ENCODE measurements at regions not wholly inside any gene's neighbourhood (a gene's known extent, or its start where the extent isn't known, plus 50 kb on each side); places are given as distances from the start of the nearest gene placed in this dataset.

DNA sequence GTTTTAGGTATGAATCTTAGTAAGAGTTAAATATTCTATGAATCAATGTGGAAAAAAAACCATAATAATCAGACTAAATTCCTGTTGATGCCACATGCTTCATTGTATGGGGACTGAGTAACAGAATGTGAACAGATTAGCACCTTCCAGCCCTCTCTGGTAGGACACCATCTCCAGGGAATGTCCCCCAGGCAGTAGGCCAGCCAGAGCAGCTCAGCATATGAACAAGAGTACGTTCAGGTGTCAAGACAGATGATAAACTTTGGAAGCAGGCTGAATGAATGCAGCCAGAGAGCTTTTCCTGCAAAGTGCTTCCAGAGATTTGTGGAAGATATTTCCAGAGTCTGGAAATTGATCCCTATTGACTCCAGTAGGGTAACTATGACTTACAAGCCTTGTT is 204.4 kb downstream of the RPS29 start:
- no peak overlapping the region for H3K27ac ChIP-seq (ENCODE audit: low read depth in 1 of 2, low read length in 2 of 2)
- H3K4me3 ChIP-seq (ENCODE audit: low read length in 2 of 2): no peak overlapping the region
- DNase-seq (no peak), ATAC-seq (ENCODE audit: low FRiP score) (no peak)
- no peaks in the 10 kb centered on the region for H3K36me3 ChIP-seq (ENCODE audit: control insufficient read depth in 1 of 2, insufficient read depth in 2 of 2, low read length in 1 of 2)
- intact Hi-C loops (cut with DNase I): no loop called here
- H3K4me1 ChIP-seq (ENCODE audit: control insufficient read depth in 1 of 2, insufficient read depth in 2 of 2, low read length in 2 of 2): no peaks in the 10 kb centered on the region
- 44 to 63% methylated on average over 1 of the region's 1 CpG for WGBS, 2 donors
- H3K27me3 ChIP-seq (ENCODE audit: control insufficient read depth in 1 of 2, insufficient read depth in 2 of 2, low read length in 1 of 2): no peaks in the 10 kb centered on the region
- peaks cover 3% of the 10 kb centered on the region for H3K9me3 ChIP-seq (ENCODE audit: control insufficient read depth, low read length)

DNA sequence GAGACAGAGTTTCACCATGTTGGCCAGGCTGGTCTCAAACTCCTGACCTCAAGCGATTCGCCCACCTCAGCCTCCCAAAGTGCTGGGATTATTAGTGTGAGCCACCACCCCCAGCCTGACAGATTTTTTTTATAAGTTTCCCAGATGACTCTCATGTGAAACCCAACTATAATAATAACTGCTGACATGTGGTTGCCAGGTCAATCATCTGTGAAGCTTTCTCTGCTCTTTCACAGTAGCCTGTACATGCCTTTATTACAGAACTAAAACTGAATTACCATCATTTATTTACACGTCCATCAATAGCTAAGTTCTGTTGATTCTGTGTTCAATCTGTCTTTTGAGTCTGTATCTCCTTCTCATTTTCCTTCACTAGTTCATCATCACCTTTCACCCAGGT is 218.5 kb downstream of the RPS29 start:
- Histone ChIP-seq H3K4me3 (ENCODE audit: low read length in 2 of 2) (no peak overlapping the region), H3K9me3 (ENCODE audit: control insufficient read depth, low read length) (no peaks in the 10 kb centered on the region), H3K36me3 (ENCODE audit: control insufficient read depth in 1 of 2, insufficient read depth in 2 of 2, low read length in 1 of 2) (no peaks in the 10 kb centered on the region), H3K4me1 (ENCODE audit: control insufficient read depth in 1 of 2, insufficient read depth in 2 of 2, low read length in 2 of 2) (no peaks in the 10 kb centered on the region), H3K27me3 (ENCODE audit: control insufficient read depth in 1 of 2, insufficient read depth in 2 of 2, low read length in 1 of 2) (no peaks in the 10 kb centered on the region), H3K27ac (ENCODE audit: low read depth in 1 of 2, low read length in 2 of 2) (no peak overlapping the region)
- WGBS, 2 donors: 82% methylated on average over 3 of the region's 3 CpGs
- intact Hi-C loops (cut with DNase I): no loop called here
- no peak for DNase-seq
- ATAC-seq (ENCODE audit: low FRiP score): no peak

DNA sequence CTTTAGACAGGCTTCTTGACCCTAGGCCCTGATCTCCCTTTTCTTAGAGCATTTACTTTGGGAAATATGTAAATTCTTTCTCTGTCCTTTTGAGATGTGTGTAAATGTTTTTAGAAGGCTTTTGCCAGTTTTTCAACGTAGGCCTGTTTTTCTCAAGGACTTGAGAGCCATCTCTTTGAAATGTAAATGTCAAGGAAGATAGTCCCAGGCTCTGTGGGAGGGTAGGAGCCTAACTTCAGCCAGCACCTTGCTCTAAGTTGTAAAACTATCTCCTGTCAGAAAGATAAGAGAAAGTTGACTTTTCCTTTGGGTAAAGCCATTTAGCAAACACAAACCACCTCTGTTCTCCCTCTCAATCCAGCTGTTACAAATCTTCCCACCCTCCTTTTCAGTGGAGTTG is 219.8 kb downstream of the RPS29 start:
- no peak for DNase-seq

DNA sequence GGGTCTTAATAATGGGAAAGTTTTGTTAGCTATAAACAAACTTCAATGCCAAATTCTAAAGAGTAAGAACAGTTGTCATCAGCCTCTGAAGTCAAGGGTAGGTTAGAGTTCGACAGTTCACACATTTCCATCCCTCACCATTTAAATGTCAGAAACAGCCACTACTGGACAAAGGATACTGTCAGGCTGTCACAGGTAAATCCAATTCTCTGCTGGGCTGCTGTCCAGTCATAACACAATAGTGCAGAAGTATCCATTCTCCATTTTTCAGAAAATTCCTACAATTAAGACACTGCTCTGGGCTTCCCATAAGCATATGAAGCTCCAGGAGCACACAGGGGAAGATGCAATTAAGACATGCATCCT is 221.4 kb downstream of the RPS29 start:
- intact Hi-C loops (cut with DNase I): no loop called here
- H3K4me3 ChIP-seq (ENCODE audit: low read length in 2 of 2): no peak overlapping the region
- no peaks in the 10 kb centered on the region for H3K4me1 ChIP-seq (ENCODE audit: control insufficient read depth in 1 of 2, insufficient read depth in 2 of 2, low read length in 2 of 2)
- DNase-seq (no peak), ATAC-seq (ENCODE audit: low FRiP score) (no peak)
- no peak overlapping the region for H3K27ac ChIP-seq (ENCODE audit: low read depth in 1 of 2, low read length in 2 of 2)
- no peaks in the 10 kb centered on the region for H3K9me3 ChIP-seq (ENCODE audit: control insufficient read depth, low read length)
- 41 to 55% methylated on average over 1 of the region's 1 CpG for WGBS, 2 donors
- H3K27me3 ChIP-seq (ENCODE audit: control insufficient read depth in 1 of 2, insufficient read depth in 2 of 2, low read length in 1 of 2): no peaks in the 10 kb centered on the region
- no peaks in the 10 kb centered on the region for H3K36me3 ChIP-seq (ENCODE audit: control insufficient read depth in 1 of 2, insufficient read depth in 2 of 2, low read length in 1 of 2)

More for the DNA sequence above, 219.8 kb downstream of the RPS29 start:
- no peaks in the 10 kb centered on the region for H3K27me3 ChIP-seq (ENCODE audit: control insufficient read depth in 1 of 2, insufficient read depth in 2 of 2, low read length in 1 of 2)
- 9 to 12% methylated on average over 1 of the region's 1 CpG for WGBS, 2 donors
- H3K4me3 ChIP-seq (ENCODE audit: low read length in 2 of 2): no peak overlapping the region
- no peak for ATAC-seq (ENCODE audit: low FRiP score)
- H3K36me3 ChIP-seq (ENCODE audit: control insufficient read depth in 1 of 2, insufficient read depth in 2 of 2, low read length in 1 of 2): no peaks in the 10 kb centered on the region
- no peaks in the 10 kb centered on the region for H3K9me3 ChIP-seq (ENCODE audit: control insufficient read depth, low read length)
- H3K4me1 ChIP-seq (ENCODE audit: control insufficient read depth in 1 of 2, insufficient read depth in 2 of 2, low read length in 2 of 2): no peaks in the 10 kb centered on the region
- H3K27ac ChIP-seq (ENCODE audit: low read depth in 1 of 2, low read length in 2 of 2): no peak overlapping the region
- intact Hi-C loops (cut with DNase I): no loop called here

DNA sequence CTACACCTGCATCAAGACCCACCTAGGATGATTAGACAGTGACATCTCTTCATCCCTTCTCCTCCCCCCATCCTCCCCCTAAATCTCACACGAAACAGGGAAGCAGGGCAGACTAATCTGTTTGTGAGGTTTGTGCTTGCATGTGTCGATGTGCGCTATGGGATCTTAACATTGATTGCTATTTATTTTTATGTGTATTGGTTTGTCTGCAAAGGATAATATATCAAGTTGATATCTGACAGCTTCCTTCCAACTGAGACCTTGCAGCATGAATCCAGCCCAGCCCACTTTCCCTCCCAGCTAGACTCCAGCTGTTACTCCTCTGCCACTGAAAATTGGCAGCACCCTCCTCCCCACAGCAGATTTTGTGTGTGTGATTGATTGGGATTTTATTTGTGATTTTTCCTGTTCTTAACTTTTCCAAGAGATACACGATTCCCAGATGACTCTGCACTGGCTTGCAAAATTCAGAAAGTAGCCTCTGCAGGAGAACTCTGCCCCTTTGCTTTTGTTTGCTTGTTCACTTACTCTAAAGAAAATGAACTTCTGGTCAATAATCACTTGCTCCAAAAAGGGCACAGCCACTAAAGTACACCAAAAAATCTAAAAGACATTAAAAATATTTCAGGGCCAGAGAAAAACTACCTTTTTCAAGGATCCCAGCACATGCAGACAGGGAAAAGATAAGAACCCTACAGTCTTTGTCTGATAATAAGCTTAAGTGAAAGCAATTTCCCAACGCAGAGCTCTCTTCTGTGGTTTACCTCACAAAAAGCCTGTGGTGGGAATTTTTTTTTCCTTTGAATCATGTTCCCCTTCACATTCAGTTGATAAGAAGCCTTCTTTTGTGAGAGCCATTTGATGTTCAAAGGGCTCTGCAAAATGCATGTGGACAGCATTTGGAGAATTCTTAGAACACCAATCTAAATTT is 222.1 kb downstream of the RPS29 start:
- H3K9me3 ChIP-seq (ENCODE audit: control insufficient read depth, low read length): no peaks in the 10 kb centered on the region
- DNase-seq (no peak), ATAC-seq (ENCODE audit: low FRiP score) (no peak)
- H3K27me3 ChIP-seq (ENCODE audit: control insufficient read depth in 1 of 2, insufficient read depth in 2 of 2, low read length in 1 of 2): no peaks in the 10 kb centered on the region
- intact Hi-C loops (cut with DNase I): no loop called here
- H3K4me1 ChIP-seq (ENCODE audit: control insufficient read depth in 1 of 2, insufficient read depth in 2 of 2, low read length in 2 of 2): no peaks in the 10 kb centered on the region
- no peak overlapping the region for H3K27ac ChIP-seq (ENCODE audit: low read depth in 1 of 2, low read length in 2 of 2)
- WGBS, 2 donors: 20 to 42% methylated on average over 5 of the region's 5 CpGs
- no peaks in the 10 kb centered on the region for H3K36me3 ChIP-seq (ENCODE audit: control insufficient read depth in 1 of 2, insufficient read depth in 2 of 2, low read length in 1 of 2)
- H3K4me3 ChIP-seq (ENCODE audit: low read length in 2 of 2): no peak overlapping the region

DNA sequence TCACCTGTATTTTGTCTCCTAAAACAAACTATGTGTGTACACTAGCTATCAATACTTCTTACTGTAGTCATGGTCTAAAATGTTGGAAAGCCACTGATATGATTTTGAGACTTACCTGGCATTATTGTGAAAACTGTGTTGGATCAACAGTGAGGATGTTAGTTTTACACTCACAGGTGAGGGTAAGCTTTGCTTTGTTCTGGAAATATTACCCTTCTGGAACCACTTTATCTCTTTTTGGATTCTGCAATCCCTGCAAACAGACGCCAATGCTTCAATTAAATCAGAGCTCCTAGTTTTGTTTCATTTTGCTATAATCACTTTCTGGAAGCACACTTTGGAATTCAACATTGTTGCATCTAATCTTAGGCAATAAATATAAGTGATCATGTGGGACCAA is 223.3 kb downstream of the RPS29 start:
- no peaks in the 10 kb centered on the region for H3K27me3 ChIP-seq (ENCODE audit: control insufficient read depth in 1 of 2, insufficient read depth in 2 of 2, low read length in 1 of 2)
- ATAC-seq (ENCODE audit: low FRiP score): no peak
- H3K36me3 ChIP-seq (ENCODE audit: control insufficient read depth in 1 of 2, insufficient read depth in 2 of 2, low read length in 1 of 2): no peaks in the 10 kb centered on the region
- intact Hi-C loops (cut with DNase I): no loop called here
- H3K4me1 ChIP-seq (ENCODE audit: control insufficient read depth in 1 of 2, insufficient read depth in 2 of 2, low read length in 2 of 2): no peaks in the 10 kb centered on the region
- no peak overlapping the region for H3K27ac ChIP-seq (ENCODE audit: low read depth in 1 of 2, low read length in 2 of 2)
- DNase-seq: no peak
- H3K4me3 ChIP-seq (ENCODE audit: low read length in 2 of 2): no peak overlapping the region
- WGBS, 2 donors: 69 to 82% methylated on average over 1 of the region's 1 CpG
- no peaks in the 10 kb centered on the region for H3K9me3 ChIP-seq (ENCODE audit: control insufficient read depth, low read length)

DNA sequence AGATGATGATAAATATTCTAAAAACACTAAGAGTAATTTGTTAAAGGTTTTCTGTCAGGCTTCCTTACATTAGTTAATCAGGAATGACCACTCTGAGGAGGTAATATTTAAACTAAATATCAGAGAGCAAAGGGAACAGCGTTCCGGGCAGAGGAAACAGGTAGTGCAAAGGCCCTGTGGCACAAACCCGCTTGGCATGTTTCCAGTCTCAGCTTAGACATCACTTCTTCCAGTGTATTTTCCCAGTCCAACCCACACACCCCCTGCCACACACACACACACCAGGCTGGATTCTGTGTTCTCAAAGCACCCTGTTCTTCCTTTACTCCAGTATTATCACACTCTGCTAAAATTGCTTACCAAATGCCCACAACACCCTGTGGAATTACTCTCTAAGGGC is 247.1 kb downstream of the RPS29 start:
- Histone ChIP-seq H3K9me3 (ENCODE audit: control insufficient read depth, low read length) (peaks cover 1% of the 10 kb centered on the region), H3K4me1 (ENCODE audit: control insufficient read depth in 1 of 2, insufficient read depth in 2 of 2, low read length in 2 of 2) (no peaks in the 10 kb centered on the region), H3K27me3 (ENCODE audit: control insufficient read depth in 1 of 2, insufficient read depth in 2 of 2, low read length in 1 of 2) (no peaks in the 10 kb centered on the region), H3K4me3 (ENCODE audit: low read length in 2 of 2) (no peak overlapping the region), H3K27ac (ENCODE audit: low read depth in 1 of 2, low read length in 2 of 2) (no peak overlapping the region), H3K36me3 (ENCODE audit: control insufficient read depth in 1 of 2, insufficient read depth in 2 of 2, low read length in 1 of 2) (no peaks in the 10 kb centered on the region)
- ATAC-seq (ENCODE audit: low FRiP score) (no peak), DNase-seq (no peak)
- intact Hi-C loops (cut with DNase I): no loop called here
- WGBS, 2 donors: 94% methylated on average over 3 of the region's 3 CpGs

DNA sequence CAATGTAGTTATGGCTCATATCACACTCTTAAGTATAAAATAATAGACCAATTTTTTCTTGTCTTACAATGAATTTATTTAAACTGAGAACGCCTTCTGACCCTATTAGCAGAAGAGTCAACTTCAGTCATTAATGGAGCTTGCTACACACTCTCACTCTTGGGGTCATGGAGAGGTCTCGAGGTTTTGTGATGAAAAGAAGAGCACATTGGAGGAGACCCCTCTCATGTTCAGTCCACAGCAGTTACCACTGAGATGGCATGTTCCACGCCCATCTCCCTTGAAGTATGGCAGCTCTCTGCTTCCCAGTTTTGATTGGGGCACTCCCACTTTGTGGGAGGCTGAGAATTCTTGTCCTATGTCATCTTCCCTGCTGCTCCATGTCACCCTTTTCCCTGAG is 266.4 kb downstream of the RPS29 start:
- no peaks in the 10 kb centered on the region for H3K9me3 ChIP-seq (ENCODE audit: control insufficient read depth, low read length)
- WGBS, 2 donors: 83% methylated on average over 3 of the region's 3 CpGs

DNA sequence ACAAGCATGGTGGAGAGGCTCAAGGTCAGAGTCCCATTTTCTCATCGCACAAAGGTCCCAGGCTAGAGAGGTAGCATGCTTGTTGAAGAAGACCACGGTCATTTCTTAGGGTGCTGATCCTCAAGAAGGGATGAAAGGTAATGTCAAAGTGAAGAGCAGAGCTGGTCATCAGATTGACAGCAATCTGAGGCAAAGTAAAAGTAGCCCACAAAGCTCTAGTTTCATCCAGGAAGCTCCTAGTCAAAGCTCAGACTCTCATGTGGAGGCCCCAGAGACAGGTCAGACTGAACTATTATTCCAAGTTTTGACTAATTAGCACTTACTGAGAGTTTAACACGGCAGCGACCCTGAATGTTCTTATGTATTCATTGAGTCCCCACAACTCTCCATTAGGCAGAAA is 270.6 kb downstream of the RPS29 start:
- no peak for DNase-seq
- H3K27me3 ChIP-seq (ENCODE audit: control insufficient read depth in 1 of 2, insufficient read depth in 2 of 2, low read length in 1 of 2): no peaks in the 10 kb centered on the region
- H3K27ac ChIP-seq (ENCODE audit: low read depth in 1 of 2, low read length in 2 of 2): no peak overlapping the region
- intact Hi-C loops (cut with DNase I): no loop called here
- no peak overlapping the region for H3K4me3 ChIP-seq (ENCODE audit: low read length in 2 of 2)
- ATAC-seq (ENCODE audit: low FRiP score): no peak
- H3K36me3 ChIP-seq (ENCODE audit: control insufficient read depth in 1 of 2, insufficient read depth in 2 of 2, low read length in 1 of 2): no peaks in the 10 kb centered on the region
- WGBS, 2 donors: 79 to 86% methylated on average over 4 of the region's 4 CpGs
- H3K4me1 ChIP-seq (ENCODE audit: control insufficient read depth in 1 of 2, insufficient read depth in 2 of 2, low read length in 2 of 2): no peaks in the 10 kb centered on the region
- H3K9me3 ChIP-seq (ENCODE audit: control insufficient read depth, low read length): peaks cover 1% of the 10 kb centered on the region

More for the DNA sequence above, 266.4 kb downstream of the RPS29 start:
- H3K4me1 ChIP-seq (ENCODE audit: control insufficient read depth in 1 of 2, insufficient read depth in 2 of 2, low read length in 2 of 2): no peaks in the 10 kb centered on the region
- intact Hi-C loops (cut with DNase I): no loop called here
- ATAC-seq (ENCODE audit: low FRiP score) (no peak), DNase-seq (no peak)
- no peak overlapping the region for H3K4me3 ChIP-seq (ENCODE audit: low read length in 2 of 2)
- no peaks in the 10 kb centered on the region for H3K36me3 ChIP-seq (ENCODE audit: control insufficient read depth in 1 of 2, insufficient read depth in 2 of 2, low read length in 1 of 2)
- no peak overlapping the region for H3K27ac ChIP-seq (ENCODE audit: low read depth in 1 of 2, low read length in 2 of 2)
- H3K27me3 ChIP-seq (ENCODE audit: control insufficient read depth in 1 of 2, insufficient read depth in 2 of 2, low read length in 1 of 2): no peaks in the 10 kb centered on the region
